ENCODE measurements at regions not wholly inside any gene's neighbourhood (a gene's known extent, or its start where the extent isn't known, plus 50 kb on each side); places are given as distances from the start of the nearest gene placed in this dataset.

- H3K9ac ChIP-seq (ENCODE audit: low read depth, low read length), result no peak overlapping the region
- DNase-seq, result no peak
- no peak overlapping the region for H3K27ac ChIP-seq (ENCODE audit: low read length)
- no peaks in the 10 kb centered on the region for H3K9me3 ChIP-seq (ENCODE audit: insufficient read depth, low read length, severe bottlenecking)
- H3K79me2 ChIP-seq (ENCODE audit: insufficient read depth, low read length), result no peaks in the 10 kb centered on the region
- ATAC-seq (ENCODE audit: insufficient read depth, low read depth), result no peak
- H2AFZ ChIP-seq (ENCODE audit: low read depth, low read length), result no peak overlapping the region
- H3K4me2 ChIP-seq (ENCODE audit: insufficient read depth, low read length), result no peak overlapping the region
- TF ChIP-seq EZH2 (IDR thresholded peaks at IDR 0.05; ENCODE audit: borderline replicate concordance, low read depth, low read length, severe bottlenecking) (no peak), CTCF (IDR thresholded peaks at IDR 0.05; ENCODE audit: borderline replicate concordance, extremely low read depth, low read length, poor library complexity, severe bottlenecking) (no peak)
- H3K4me3 ChIP-seq (ENCODE audit: low read depth in 1 of 2, low read length in 2 of 2), result no peak overlapping the region
- no peaks in the 10 kb centered on the region for H4K20me1 ChIP-seq (ENCODE audit: insufficient read depth, low read length)
- no peaks in the 10 kb centered on the region for H3K4me1 ChIP-seq (ENCODE audit: insufficient read depth, low read length)
- no peaks in the 10 kb centered on the region for H3K36me3 ChIP-seq (ENCODE audit: insufficient read depth, low read length)
- H3K27me3 ChIP-seq (ENCODE audit: insufficient read depth, low read length, poor library complexity), result peaks cover 8% of the 10 kb centered on the region
Measured at GRCh38 chr1:208303743-208304712, 59.8 kb upstream of the PLXNA2 start.

GRCh38 chr1:208308221-208308620 is 64.0 kb upstream of the PLXNA2 start:
- TF ChIP-seq CTCF (IDR thresholded peaks at IDR 0.05; ENCODE audit: borderline replicate concordance, extremely low read depth, low read length, poor library complexity, severe bottlenecking) (no peak), EZH2 (IDR thresholded peaks at IDR 0.05; ENCODE audit: borderline replicate concordance, low read depth, low read length, severe bottlenecking) (no peak)
- no peak overlapping the region for H3K27ac ChIP-seq (ENCODE audit: low read length)
- H3K27me3 ChIP-seq (ENCODE audit: insufficient read depth, low read length, poor library complexity), result peaks cover 6% of the 10 kb centered on the region
- H3K79me2 ChIP-seq (ENCODE audit: insufficient read depth, low read length), result no peaks in the 10 kb centered on the region
- ATAC-seq (ENCODE audit: insufficient read depth, low read depth), result no peak
- no peak overlapping the region for H2AFZ ChIP-seq (ENCODE audit: low read depth, low read length)
- H3K9me3 ChIP-seq (ENCODE audit: insufficient read depth, low read length, severe bottlenecking), result no peaks in the 10 kb centered on the region
- H3K9ac ChIP-seq (ENCODE audit: low read depth, low read length), result no peak overlapping the region
- H3K4me1 ChIP-seq (ENCODE audit: insufficient read depth, low read length), result no peaks in the 10 kb centered on the region
- no peaks in the 10 kb centered on the region for H3K36me3 ChIP-seq (ENCODE audit: insufficient read depth, low read length)
- H3K4me3 ChIP-seq (ENCODE audit: low read depth in 1 of 2, low read length in 2 of 2), result no peak overlapping the region
- H4K20me1 ChIP-seq (ENCODE audit: insufficient read depth, low read length), result no peaks in the 10 kb centered on the region
- no peak overlapping the region for H3K4me2 ChIP-seq (ENCODE audit: insufficient read depth, low read length)
- no peak for DNase-seq

GRCh38 chr1:208309771-208310170 is 65.6 kb upstream of the PLXNA2 start:
- Histone ChIP-seq H4K20me1 (ENCODE audit: insufficient read depth, low read length) (no peaks in the 10 kb centered on the region), H3K9ac (ENCODE audit: low read depth, low read length) (no peak overlapping the region), H3K4me1 (ENCODE audit: insufficient read depth, low read length) (no peaks in the 10 kb centered on the region), H3K4me3 (ENCODE audit: low read depth in 1 of 2, low read length in 2 of 2) (no peak overlapping the region), H3K9me3 (ENCODE audit: insufficient read depth, low read length, severe bottlenecking) (no peaks in the 10 kb centered on the region), H3K79me2 (ENCODE audit: insufficient read depth, low read length) (no peaks in the 10 kb centered on the region), H3K4me2 (ENCODE audit: insufficient read depth, low read length) (no peak overlapping the region), H2AFZ (ENCODE audit: low read depth, low read length) (no peak overlapping the region), H3K36me3 (ENCODE audit: insufficient read depth, low read length) (no peaks in the 10 kb centered on the region), H3K27me3 (ENCODE audit: insufficient read depth, low read length, poor library complexity) (peaks cover 6% of the 10 kb centered on the region), H3K27ac (ENCODE audit: low read length) (no peak overlapping the region)
- DNase-seq (no peak), ATAC-seq (ENCODE audit: insufficient read depth, low read depth) (no peak)
- TF ChIP-seq CTCF (IDR thresholded peaks at IDR 0.05; ENCODE audit: borderline replicate concordance, extremely low read depth, low read length, poor library complexity, severe bottlenecking) (no peak), EZH2 (IDR thresholded peaks at IDR 0.05; ENCODE audit: borderline replicate concordance, low read depth, low read length, severe bottlenecking) (no peak)

Measured in DND-41 (cell line).